GM12891 (cell line): ENCODE measurements at regions not wholly inside any gene's neighbourhood (a gene's known extent, or its start where the extent isn't known, plus 50 kb on each side); places are given as distances from the start of the nearest gene placed in this dataset.

Experiments
- DNase-seq: peaks from one replicate; pipeline ENCODE4 v3.0.0; 2011; ENCODE audit warnings: low spot score; ENCODE audit not compliant: insufficient read length
- FAIRE-seq: peaks from 2 replicates; lab custom pipeline; 2011; peaks lifted over from hg19 to GRCh38; lab: Jason Lieb, UNC
- POLR2A ChIP-seq: IDR thresholded peaks from 2 replicates; pipeline ENCODE4 v1.6.1; 2011; ENCODE audit warnings: low read depth, low read length, control low read depth
- POLR2AphosphoS5 ChIP-seq: IDR thresholded peaks from 2 replicates; pipeline ENCODE4 v1.6.1; 2011; ENCODE audit warnings: low read depth, low read length, control low read depth
- POU2F2 ChIP-seq: IDR thresholded peaks from 2 replicates; pipeline ENCODE4 v1.6.1; 2011; ENCODE audit warnings: low read depth, mild to moderate bottlenecking, control low read depth, low read length, moderate library complexity
- SPI1 ChIP-seq: IDR thresholded peaks from 2 replicates; pipeline ENCODE4 v1.6.1; 2011; ENCODE audit warnings: low read depth, low read length, control low read depth
- TAF1 ChIP-seq: IDR thresholded peaks from 2 replicates; pipeline ENCODE4 v1.6.1; 2011; ENCODE audit warnings: low read depth, low read length, control low read depth

- DNase-seq (no peak), FAIRE-seq (no peak)
- TF ChIP-seq TAF1 (no peak), SPI1 (0 out of 2 replicates have a peak, but pooled peaks have one; percentile 2)
These were observed 56.2 kb upstream of the NPY start for GRCh38 chr7:24227603-24228359.

- FAIRE-seq (no peak), DNase-seq (no peak)
- TF ChIP-seq POLR2AphosphoS5: no peak
- no peak for TF ChIP-seq TAF1
- no peak for TF ChIP-seq POLR2A
- no peak for TF ChIP-seq POU2F2
These were observed 54.3 kb upstream of the NPY start for GRCh38 chr7:24229481-24230226.

- FAIRE-seq (no peak), DNase-seq (no peak)
- TF ChIP-seq POU2F2: no peak
- TF ChIP-seq SPI1: no peak
- TF ChIP-seq POLR2A: no peak
- no peak for TF ChIP-seq TAF1
These were observed 52.5 kb upstream of the NPY start for GRCh38 chr7:24231493-24231892.

- TF ChIP-seq POLR2AphosphoS5 (no peak), POU2F2 (no peak), SPI1 (no peak), TAF1 (no peak), POLR2A (no peak)
- no peak for FAIRE-seq
- no peak for DNase-seq
These were observed 50.6 kb upstream of the NPY start for GRCh38 chr7:24233386-24233785.
